Central memory CD4-positive, alpha-beta T cell (primary cell): ENCODE measurements at regions not wholly inside any gene's neighbourhood (a gene's known extent, or its start where the extent isn't known, plus 50 kb on each side); places are given as distances from the start of the nearest gene placed in this dataset.
"Not testable (repeated sequence)": the region's sequence is repeated elsewhere in the genome, so short reads cannot be mapped to it uniquely, and the experiment has no call there.

ENCODE experiments used
- DNase-seq: peaks from one replicate; pipeline ENCODE4 v3.0.0; 2022

- DNase-seq = no peak
These were observed 80.8 kb upstream of the CNEP1R1 start for GRCh38 chr16:49944221-49944620.

- no peak for DNase-seq
These were observed 76.9 kb upstream of the CNEP1R1 start for GRCh38 chr16:49947907-49948678.

GRCh38 chr16:49951574-49952195, 73.3 kb upstream of the CNEP1R1 start:
- no peak for DNase-seq

GRCh38 chr16:49952386-49952785, 72.6 kb upstream of the CNEP1R1 start:
- no peak for DNase-seq

- DNase-seq = no peak
These were observed 71.9 kb upstream of the CNEP1R1 start for GRCh38 chr16:49953090-49953489.

GRCh38 chr16:49955858-49956257, 69.2 kb upstream of the CNEP1R1 start:
- DNase-seq = no peak

- no peak for DNase-seq
These were observed 68.1 kb upstream of the CNEP1R1 start for GRCh38 chr16:49956915-49957314.

- DNase-seq = no peak
These were observed 66.6 kb upstream of the CNEP1R1 start for GRCh38 chr16:49958448-49958847.

- DNase-seq = no peak
These were observed 65.3 kb upstream of the CNEP1R1 start for GRCh38 chr16:49959552-49960277.

GRCh38 chr16:49961089-49961488, 63.9 kb upstream of the CNEP1R1 start:
- no peak for DNase-seq

- not testable (repeated sequence) for DNase-seq
These were observed 62.5 kb upstream of the CNEP1R1 start for GRCh38 chr16:49962566-49962965.

- DNase-seq = no peak
These were observed 60.7 kb upstream of the CNEP1R1 start for GRCh38 chr16:49964316-49964715.

GRCh38 chr16:49964973-49965372, 60.1 kb upstream of the CNEP1R1 start:
- no peak for DNase-seq

- no peak for DNase-seq
These were observed 57.9 kb upstream of the CNEP1R1 start for GRCh38 chr16:49967012-49967559.

- no peak for DNase-seq
These were observed 55.7 kb upstream of the CNEP1R1 start for GRCh38 chr16:49969091-49970030.

- DNase-seq = no peak
These were observed 54.1 kb upstream of the CNEP1R1 start for GRCh38 chr16:49970797-49971431.

GRCh38 chr16:49972280-49972679, 52.7 kb upstream of the CNEP1R1 start:
- DNase-seq = no peak

- DNase-seq = no peak
These were observed 52.1 kb upstream of the CNEP1R1 start for GRCh38 chr16:49972961-49973360.
